Neural progenitor cell (in vitro differentiated cells): ENCODE measurements at regions not wholly inside any gene's neighbourhood (a gene's known extent, or its start where the extent isn't known, plus 50 kb on each side); places are given as distances from the start of the nearest gene placed in this dataset.

Experiments
- DNase-seq: peaks from one replicate; pipeline ENCODE4 v3.0.0-alpha.2; 2016; ENCODE audit warnings: low spot score
- H2AFZ ChIP-seq: fragments of 200-600 bp; sonication (generic); replicated peaks from 2 replicates; pipeline ENCODE4 v1.6.1; 2016; ENCODE audit warnings: antibody characterized with exemption
- H3F3A ChIP-seq: fragments of 200-600 bp; sonication (generic); 2 replicates; pipeline ENCODE4 v1.6.1; 2016; ENCODE audit warnings: antibody characterized with exemption, low read depth
- H3K27ac ChIP-seq: fragments of 200-600 bp; sonication (generic); 2 replicates; pipeline ENCODE4 v1.5.1; 2016; ENCODE audit warnings: mild to moderate bottlenecking
- H3K27me3 ChIP-seq: fragments of 200-600 bp; sonication (generic); 2 replicates; pipeline ENCODE4 v1.6.1; 2016; ENCODE audit warnings: mild to moderate bottlenecking, moderate library complexity
- H3K36me3 ChIP-seq: fragments of 200-600 bp; sonication (generic); 2 replicates; pipeline ENCODE4 v1.5.1; 2016
- H3K4me1 ChIP-seq: fragments of 200-600 bp; sonication (generic); 2 replicates; pipeline ENCODE4 v1.6.1; 2016; ENCODE audit warnings: mixed run types
- H3K4me2 ChIP-seq: fragments of 200-600 bp; sonication (generic); 2 replicates; pipeline ENCODE4 v1.6.1; 2016
- H3K4me3 ChIP-seq: fragments of 200-600 bp; sonication (generic); 2 replicates; pipeline ENCODE4 v1.5.1; 2016
- H3K79me2 ChIP-seq: fragments of 200-600 bp; sonication (generic); 2 replicates; pipeline ENCODE4 v1.6.1; 2016; ENCODE audit warnings: low read depth
- H3K9ac ChIP-seq: fragments of 200-600 bp; sonication (generic); 2 replicates; pipeline ENCODE4 v1.6.1; 2016
- H3K9me3 ChIP-seq: fragments of 200-600 bp; sonication (generic); 2 replicates; pipeline ENCODE4 v1.5.1; 2016; ENCODE audit warnings: low read depth
- H4K20me1 ChIP-seq: fragments of 200-600 bp; sonication (generic); 2 replicates; pipeline ENCODE4 v1.6.1; 2016; ENCODE audit warnings: low read depth
- H3K27ac Mint-ChIP-seq: 3 replicates; pipeline ENCODE4 v1.8.0; 2021; ENCODE audit warnings: mixed read lengths
- H3K27me3 Mint-ChIP-seq: 2 replicates; pipeline ENCODE4 v1.8.0; 2022; ENCODE audit warnings: low read depth, mild to moderate bottlenecking, inconsistent platforms, moderate library complexity, mixed read lengths; ENCODE audit not compliant: insufficient read depth
- H3K36me3 Mint-ChIP-seq: 3 replicates; pipeline ENCODE4 v1.8.0; 2021; ENCODE audit warnings: mixed read lengths
- H3K4me1 Mint-ChIP-seq: 3 replicates; pipeline ENCODE4 v1.8.0; 2021; ENCODE audit warnings: mixed read lengths
- H3K4me3 Mint-ChIP-seq: 3 replicates; pipeline ENCODE4 v1.8.0; 2021; ENCODE audit warnings: mild to moderate bottlenecking, moderate library complexity, mixed read lengths
- H3K9me3 Mint-ChIP-seq: 3 replicates; pipeline ENCODE4 v1.8.0; 2020; ENCODE audit warnings: mixed read lengths
- CTCF ChIP-seq: fragments of 200-600 bp; sonication (generic); IDR thresholded peaks from 2 replicates; pipeline ENCODE4 v1.5.1; 2017; ENCODE audit warnings: antibody characterized with exemption, mild to moderate bottlenecking
- EZH2 ChIP-seq: fragments of 200-600 bp; sonication (generic); IDR thresholded peaks from 2 replicates; pipeline ENCODE4 v1.6.1; 2017; ENCODE audit warnings: antibody characterized with exemption, mild to moderate bottlenecking, moderate library complexity
- EZH2phosphoT487 ChIP-seq: fragments of 200-600 bp; sonication (generic); IDR thresholded peaks from 2 replicates; pipeline ENCODE4 v1.6.1; 2017; ENCODE audit warnings: antibody characterized with exemption

- peaks cover 16% of the 10 kb centered on the region for H3K9me3 Mint-ChIP-seq
- no peaks in the 10 kb centered on the region for H3K4me1 Mint-ChIP-seq
- Histone ChIP-seq H3K36me3 (no peaks in the 10 kb centered on the region), H3K9ac (no peak overlapping the region), H3K27me3 (no peaks in the 10 kb centered on the region), H3K27ac (no peak overlapping the region), H3K4me1 (no peaks in the 10 kb centered on the region), H3K79me2 (no peaks in the 10 kb centered on the region), H3K4me3 (no peak overlapping the region), H3K9me3 (peaks cover 3% of the 10 kb centered on the region), H3F3A (no peaks in the 10 kb centered on the region), H4K20me1 (no peaks in the 10 kb centered on the region), H3K4me2 (no peak overlapping the region), H2AFZ (no peak overlapping the region)
- peaks cover 6% of the 10 kb centered on the region for H3K36me3 Mint-ChIP-seq
- H3K27ac Mint-ChIP-seq: no peak overlapping the region
- DNase-seq: no peak
- no peak overlapping the region for H3K4me3 Mint-ChIP-seq
- H3K27me3 Mint-ChIP-seq: peaks cover 7% of the 10 kb centered on the region
- TF ChIP-seq EZH2phosphoT487 (no peak), EZH2 (no peak), CTCF (no peak)
Observed at GRCh38 chr4:124964852-124965496, 252.4 kb upstream of the ANKRD50 start.

GRCh38 chr4:124964251-124964650, 251.7 kb upstream of the ANKRD50 start:
- Histone ChIP-seq H3K79me2 (no peaks in the 10 kb centered on the region), H3F3A (no peaks in the 10 kb centered on the region), H3K27ac (no peak overlapping the region), H3K9ac (no peak overlapping the region), H3K4me1 (no peaks in the 10 kb centered on the region), H4K20me1 (no peaks in the 10 kb centered on the region), H3K4me3 (no peak overlapping the region), H3K4me2 (no peak overlapping the region), H3K36me3 (no peaks in the 10 kb centered on the region), H2AFZ (no peak overlapping the region), H3K9me3 (peaks cover 3% of the 10 kb centered on the region), H3K27me3 (no peaks in the 10 kb centered on the region)
- DNase-seq: no peak
- TF ChIP-seq EZH2 (no peak), CTCF (no peak), EZH2phosphoT487 (no peak)
- Mint-ChIP-seq H3K36me3 (peaks cover 6% of the 10 kb centered on the region), H3K4me1 (no peaks in the 10 kb centered on the region), H3K27ac (no peak overlapping the region), H3K9me3 (peaks cover 21% of the 10 kb centered on the region), H3K4me3 (no peak overlapping the region), H3K27me3 (peaks cover 7% of the 10 kb centered on the region)

- DNase-seq: no peak
- no peak overlapping the region for H3K4me3 Mint-ChIP-seq
- Histone ChIP-seq H3K79me2 (no peaks in the 10 kb centered on the region), H3F3A (no peaks in the 10 kb centered on the region), H4K20me1 (no peaks in the 10 kb centered on the region), H3K36me3 (no peaks in the 10 kb centered on the region), H3K4me3 (no peak overlapping the region), H3K4me2 (no peak overlapping the region), H3K27me3 (no peaks in the 10 kb centered on the region), H2AFZ (no peak overlapping the region), H3K9ac (no peak overlapping the region), H3K27ac (no peak overlapping the region), H3K9me3 (peaks cover 3% of the 10 kb centered on the region), H3K4me1 (no peaks in the 10 kb centered on the region)
- H3K4me1 Mint-ChIP-seq: no peaks in the 10 kb centered on the region
- H3K9me3 Mint-ChIP-seq: peaks cover 21% of the 10 kb centered on the region
- H3K36me3 Mint-ChIP-seq: peaks cover 6% of the 10 kb centered on the region
- TF ChIP-seq CTCF: no peak
- TF ChIP-seq EZH2: no peak
- no peak for TF ChIP-seq EZH2phosphoT487
- no peak overlapping the region for H3K27ac Mint-ChIP-seq
- H3K27me3 Mint-ChIP-seq: peaks cover 7% of the 10 kb centered on the region
Observed at GRCh38 chr4:124961138-124961750, 248.7 kb upstream of the ANKRD50 start.
